ENCODE measurements at regions not wholly inside any gene's neighbourhood (a gene's known extent, or its start where the extent isn't known, plus 50 kb on each side); places are given as distances from the start of the nearest gene placed in this dataset.

GRCh38 chr13:74438901-74439300, 304.7 kb upstream of the KLF12 start:
- no peaks in the 10 kb centered on the region for H3K27me3 ChIP-seq
- TF ChIP-seq EP300 (IDR thresholded peaks at IDR 0.05; ENCODE audit: low read depth) (no peak), POLR2AphosphoS5 (IDR thresholded peaks at IDR 0.05) (no peak), POLR2A (IDR thresholded peaks at IDR 0.05) (no peak), CTCF (IDR thresholded peaks at IDR 0.05) (no peak)
- in situ Hi-C loops (cut with MboI; ENCODE audit: low pct_ligation_motif_present in 1 of 4, low pct_unique_long_range_greater_than_20kb in 1 of 4, low sequenced_read_pairs in 3 of 4) = no loop called here
- no peaks in the 10 kb centered on the region for H3K4me1 ChIP-seq
- no peaks in the 10 kb centered on the region for H3K36me3 ChIP-seq
- H3K4me3 ChIP-seq = no peak overlapping the region
- WGBS, 2 donors (ENCODE audit: low coverage in 1 of 2) = 27 to 31% methylated on average over 3 of the region's 3 CpGs
- intact Hi-C loops (cut with DNase I; ENCODE audit: low total_unique reads) = no loop called here
- H3K27ac ChIP-seq = no peak overlapping the region
- H3K9me3 ChIP-seq = no peaks in the 10 kb centered on the region
- DNase-seq = no peak

- WGBS, 2 donors (ENCODE audit: low coverage in 1 of 2) = 83 to 96% methylated on average over 2 of the region's 2 CpGs
- intact Hi-C loops (cut with DNase I; ENCODE audit: low total_unique reads) = no loop called here
These were observed 300.6 kb upstream of the KLF12 start for GRCh38 chr13:74434782-74435181.

GRCh38 chr13:74424455-74424854, 290.3 kb upstream of the KLF12 start:
- no peak overlapping the region for H3K27ac ChIP-seq
- intact Hi-C loops (cut with DNase I; ENCODE audit: low total_unique reads) (no loop called here), in situ Hi-C loops (cut with MboI; ENCODE audit: low pct_ligation_motif_present in 1 of 4, low pct_unique_long_range_greater_than_20kb in 1 of 4, low sequenced_read_pairs in 3 of 4) (no loop called here)
- H3K9me3 ChIP-seq = no peaks in the 10 kb centered on the region
- no peak for DNase-seq
- H3K36me3 ChIP-seq = no peaks in the 10 kb centered on the region
- no peak overlapping the region for H3K4me3 ChIP-seq
- TF ChIP-seq CTCF (IDR thresholded peaks at IDR 0.05) (no peak), POLR2AphosphoS5 (IDR thresholded peaks at IDR 0.05) (no peak), EP300 (IDR thresholded peaks at IDR 0.05; ENCODE audit: low read depth) (no peak), POLR2A (IDR thresholded peaks at IDR 0.05) (no peak)
- no peaks in the 10 kb centered on the region for H3K4me1 ChIP-seq
- WGBS, 2 donors (ENCODE audit: low coverage in 1 of 2) = 89 to 90% methylated on average over 3 of the region's 3 CpGs
- no peaks in the 10 kb centered on the region for H3K27me3 ChIP-seq

More at GRCh38 chr13:74434782-74435181, 300.6 kb upstream of the KLF12 start:
- no peak overlapping the region for H3K27ac ChIP-seq
- no peaks in the 10 kb centered on the region for H3K4me1 ChIP-seq
- no peak for DNase-seq
- TF ChIP-seq CTCF (IDR thresholded peaks at IDR 0.05) = no peak
- no peak for TF ChIP-seq POLR2A (IDR thresholded peaks at IDR 0.05)
- TF ChIP-seq EP300 (IDR thresholded peaks at IDR 0.05; ENCODE audit: low read depth) = no peak
- TF ChIP-seq POLR2AphosphoS5 (IDR thresholded peaks at IDR 0.05) = no peak
- no peak overlapping the region for H3K4me3 ChIP-seq
- in situ Hi-C loops (cut with MboI; ENCODE audit: low pct_ligation_motif_present in 1 of 4, low pct_unique_long_range_greater_than_20kb in 1 of 4, low sequenced_read_pairs in 3 of 4) = no loop called here
- H3K36me3 ChIP-seq = no peaks in the 10 kb centered on the region
- no peaks in the 10 kb centered on the region for H3K9me3 ChIP-seq
- no peaks in the 10 kb centered on the region for H3K27me3 ChIP-seq

- in situ Hi-C loops (cut with MboI; ENCODE audit: low pct_ligation_motif_present in 1 of 4, low pct_unique_long_range_greater_than_20kb in 1 of 4, low sequenced_read_pairs in 3 of 4) (no loop called here), intact Hi-C loops (cut with DNase I; ENCODE audit: low total_unique reads) (no loop called here)
- H3K36me3 ChIP-seq = no peaks in the 10 kb centered on the region
- H3K9me3 ChIP-seq = no peaks in the 10 kb centered on the region
- no peak overlapping the region for H3K27ac ChIP-seq
- 78 to 86% methylated on average over 1 to 3 of the region's 3 CpGs for WGBS, 2 donors (ENCODE audit: low coverage in 1 of 2)
- H3K27me3 ChIP-seq = no peaks in the 10 kb centered on the region
- no peak overlapping the region for H3K4me3 ChIP-seq
- no peaks in the 10 kb centered on the region for H3K4me1 ChIP-seq
- no peak for TF ChIP-seq CTCF (IDR thresholded peaks at IDR 0.05)
- TF ChIP-seq POLR2AphosphoS5 (IDR thresholded peaks at IDR 0.05) = no peak
- no peak for TF ChIP-seq POLR2A (IDR thresholded peaks at IDR 0.05)
- TF ChIP-seq EP300 (IDR thresholded peaks at IDR 0.05; ENCODE audit: low read depth) = no peak
- no peak for DNase-seq
These were observed 289.2 kb upstream of the KLF12 start for GRCh38 chr13:74423434-74423833.
